Stimulated activated CD8-positive, alpha-beta memory T cell treated with anti-CD3 and anti-CD28 coated beads, Interleukin-7, amount 100 ng/mL, for 4 hours (primary cell): ENCODE measurements at regions not wholly inside any gene's neighbourhood (a gene's known extent, or its start where the extent isn't known, plus 50 kb on each side); places are given as distances from the start of the nearest gene placed in this dataset.

Experiments used
- DNase-seq, 2 donors: peaks; one replicate each; pipeline ENCODE4 v3.0.0-alpha.2; 2020; ENCODE audit warnings: low read depth in 2 of 2

- DNase-seq = no peak
Measured at GRCh38 chr2:144281476-144281875, 238.4 kb downstream of the ZEB2 start.

GRCh38 chr2:144280009-144280408, 239.9 kb downstream of the ZEB2 start:
- DNase-seq = no peak

GRCh38 chr2:144279165-144279564, 240.8 kb downstream of the ZEB2 start:
- no peak for DNase-seq

- DNase-seq = no peak
Measured at GRCh38 chr2:144277622-144278354, 242.1 kb downstream of the ZEB2 start.

GRCh38 chr2:144275340-144275739, 244.6 kb downstream of the ZEB2 start:
- DNase-seq = no peak

- DNase-seq = no peak
Measured at GRCh38 chr2:144274131-144274530, 245.8 kb downstream of the ZEB2 start.

GRCh38 chr2:144270951-144271350, 249.0 kb downstream of the ZEB2 start:
- no peak for DNase-seq

GRCh38 chr2:144268036-144268678, 251.8 kb downstream of the ZEB2 start:
- DNase-seq = no peak

GRCh38 chr2:144267239-144267638, 252.7 kb downstream of the ZEB2 start:
- DNase-seq = no peak

GRCh38 chr2:144265654-144266053, 254.3 kb downstream of the ZEB2 start:
- no peak for DNase-seq

- DNase-seq = no peak
Measured at GRCh38 chr2:144261966-144262365, 258.0 kb downstream of the ZEB2 start.

GRCh38 chr2:144261336-144261735, 258.6 kb downstream of the ZEB2 start:
- DNase-seq = no peak

- DNase-seq = no peak
Measured at GRCh38 chr2:144259332-144259731, 260.6 kb downstream of the ZEB2 start.

GRCh38 chr2:144258154-144258553, 261.8 kb downstream of the ZEB2 start:
- no peak for DNase-seq

GRCh38 chr2:144256996-144257707, 262.8 kb downstream of the ZEB2 start:
- DNase-seq = no peak

- DNase-seq = no peak
Measured at GRCh38 chr2:144254342-144255235, 265.3 kb downstream of the ZEB2 start.

- DNase-seq = no peak
Measured at GRCh38 chr2:144253743-144254142, 266.2 kb downstream of the ZEB2 start.

GRCh38 chr2:144252694-144253093, 267.2 kb downstream of the ZEB2 start:
- DNase-seq = no peak

- no peak for DNase-seq
Measured at GRCh38 chr2:144249035-144249637, 270.8 kb downstream of the ZEB2 start.

GRCh38 chr2:144248350-144249034, 271.4 kb downstream of the ZEB2 start:
- DNase-seq = no peak

- no peak for DNase-seq
Measured at GRCh38 chr2:144244938-144245337, 275.0 kb downstream of the ZEB2 start.
